BLaER1 (cell line): ENCODE measurements at regions not wholly inside any gene's neighbourhood (a gene's known extent, or its start where the extent isn't known, plus 50 kb on each side); places are given as distances from the start of the nearest gene placed in this dataset.

Experiments used
- H3K27ac ChIP-seq: shearing (Covaris generic); formaldehyde crosslinking; 2 replicates; pipeline ENCODE4 v1.8.1; 2022
- H3K27me3 ChIP-seq: shearing (Covaris generic); formaldehyde crosslinking; 2 replicates; pipeline ENCODE4 v1.8.1; 2022
- H3K36me3 ChIP-seq: shearing (Covaris generic); formaldehyde crosslinking; 2 replicates; pipeline ENCODE4 v1.8.1; 2022
- H3K4me1 ChIP-seq: shearing (Covaris generic); formaldehyde crosslinking; 2 replicates; pipeline ENCODE4 v1.8.1; 2022
- H3K4me2 ChIP-seq: shearing (Covaris generic); formaldehyde crosslinking; 2 replicates; pipeline ENCODE4 v1.8.1; 2022
- H3K4me3 ChIP-seq: shearing (Covaris generic); formaldehyde crosslinking; 2 replicates; pipeline ENCODE4 v1.8.1; 2022
- H3K9ac ChIP-seq: shearing (Covaris generic); formaldehyde crosslinking; 2 replicates; pipeline ENCODE4 v1.8.1; 2022
- H3K9me3 ChIP-seq: shearing (Covaris generic); formaldehyde crosslinking; 2 replicates; pipeline ENCODE4 v1.8.1; 2022
- H4K20me1 ChIP-seq: shearing (Covaris generic); formaldehyde crosslinking; 2 replicates; pipeline ENCODE4 v1.8.1; 2022
- Cebpa-rat ChIP-seq: shearing (Covaris generic); IDR thresholded peaks from 2 replicates; pipeline ENCODE4 v1.8.1; 2022

DNA sequence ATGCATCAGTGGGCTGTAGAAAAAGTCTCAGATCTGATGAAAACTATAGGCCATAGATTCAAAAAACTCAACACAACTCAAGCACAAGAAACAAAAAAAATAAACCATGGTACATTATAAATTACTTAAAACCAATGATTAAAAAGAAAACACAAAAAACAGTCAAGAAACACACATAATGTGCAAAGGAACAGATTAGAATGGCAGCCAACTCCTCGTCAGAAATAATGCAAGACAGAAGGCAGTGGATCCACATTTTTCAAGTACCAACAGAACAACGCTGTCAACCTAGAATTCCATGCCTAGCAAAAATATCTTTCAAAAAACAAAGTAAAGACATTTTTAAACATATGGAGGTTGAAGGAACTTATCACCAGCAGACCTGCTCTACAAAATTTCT is 69.7 kb downstream of the PSMB1 start:
- H3K4me3 ChIP-seq, result no peak overlapping the region
- H3K27ac ChIP-seq, result no peak overlapping the region
- H3K27me3 ChIP-seq, result no peaks in the 10 kb centered on the region
- no peaks in the 10 kb centered on the region for H3K4me1 ChIP-seq
- no peaks in the 10 kb centered on the region for H4K20me1 ChIP-seq
- no peaks in the 10 kb centered on the region for H3K9me3 ChIP-seq
- TF ChIP-seq Cebpa-rat, result no peak
- H3K4me2 ChIP-seq, result no peak overlapping the region
- no peaks in the 10 kb centered on the region for H3K36me3 ChIP-seq
- H3K9ac ChIP-seq, result no peak overlapping the region

DNA sequence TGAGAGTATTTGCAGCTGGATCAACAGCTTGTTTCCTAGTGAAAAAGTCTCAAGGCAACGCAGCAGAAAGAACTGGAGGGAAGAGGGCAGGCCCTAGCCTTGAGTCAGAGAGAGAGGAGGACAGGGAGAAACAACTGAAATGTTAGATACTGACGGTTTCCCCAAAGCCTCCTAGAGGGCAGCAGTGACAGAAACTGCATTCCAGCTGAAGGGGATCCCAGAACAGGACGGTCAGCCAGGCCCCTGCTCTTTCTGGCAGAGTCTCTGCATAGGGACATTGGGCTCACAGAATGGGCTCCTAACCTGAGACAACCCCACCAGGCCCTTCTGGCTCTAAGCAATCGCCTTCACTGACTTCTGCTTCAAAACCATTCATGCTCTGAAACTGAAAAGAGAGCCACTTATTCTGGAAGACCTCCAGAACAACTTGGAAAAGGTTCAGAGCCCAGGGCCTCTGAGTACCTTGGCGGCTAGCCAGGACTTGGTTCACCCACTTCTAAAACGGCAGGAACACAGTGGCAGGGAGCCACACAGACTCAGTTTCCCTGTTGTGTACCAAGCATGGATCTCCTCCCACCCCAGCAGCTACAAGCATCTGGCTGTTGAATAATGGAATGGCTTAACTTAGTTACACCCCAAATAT is 72.9 kb downstream of the PSMB1 start:
- Histone ChIP-seq H3K27me3 (no peaks in the 10 kb centered on the region), H3K36me3 (no peaks in the 10 kb centered on the region), H3K9ac (no peak overlapping the region), H3K9me3 (no peaks in the 10 kb centered on the region), H3K4me2 (no peak overlapping the region), H3K27ac (no peak overlapping the region), H4K20me1 (no peaks in the 10 kb centered on the region), H3K4me3 (no peak overlapping the region), H3K4me1 (no peaks in the 10 kb centered on the region)
- no peak for TF ChIP-seq Cebpa-rat

- Histone ChIP-seq H3K4me3 (no peak overlapping the region), H3K27ac (no peak overlapping the region), H3K4me1 (no peaks in the 10 kb centered on the region), H3K4me2 (no peak overlapping the region), H3K9me3 (no peaks in the 10 kb centered on the region), H4K20me1 (no peaks in the 10 kb centered on the region), H3K27me3 (no peaks in the 10 kb centered on the region), H3K9ac (no peak overlapping the region), H3K36me3 (no peaks in the 10 kb centered on the region)
- no peak for TF ChIP-seq Cebpa-rat
Observed at GRCh38 chr6:170476360-170476759, 76.7 kb downstream of the PSMB1 start.

DNA sequence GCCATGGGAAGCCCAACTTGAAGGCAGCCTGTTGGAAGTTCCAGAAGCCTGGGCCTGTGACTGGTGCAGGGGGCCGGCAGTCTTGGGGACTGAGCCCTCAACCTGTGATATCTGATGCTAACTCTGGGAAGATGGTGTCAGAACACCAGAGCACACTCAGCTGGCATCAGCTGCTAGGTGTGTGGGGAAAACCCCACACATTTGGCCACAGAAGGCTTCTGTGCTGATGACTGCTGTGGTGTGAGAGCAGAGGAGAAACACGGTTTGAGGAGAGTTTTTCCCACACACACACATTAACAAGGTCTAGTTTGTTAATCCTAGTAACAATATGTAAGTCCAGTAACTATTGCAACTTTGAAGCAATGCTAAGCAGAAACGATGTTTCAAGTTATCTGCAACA is 78.0 kb downstream of the PSMB1 start:
- Histone ChIP-seq H3K9me3 (no peaks in the 10 kb centered on the region; the same call in 1 of the 2 replicates), H3K9ac (no peak overlapping the region), H3K4me1 (no peaks in the 10 kb centered on the region), H3K27me3 (no peaks in the 10 kb centered on the region), H3K4me3 (no peak overlapping the region), H3K4me2 (no peak overlapping the region), H3K27ac (no peak overlapping the region), H4K20me1 (no peaks in the 10 kb centered on the region), H3K36me3 (no peaks in the 10 kb centered on the region)
- no peak for TF ChIP-seq Cebpa-rat

DNA sequence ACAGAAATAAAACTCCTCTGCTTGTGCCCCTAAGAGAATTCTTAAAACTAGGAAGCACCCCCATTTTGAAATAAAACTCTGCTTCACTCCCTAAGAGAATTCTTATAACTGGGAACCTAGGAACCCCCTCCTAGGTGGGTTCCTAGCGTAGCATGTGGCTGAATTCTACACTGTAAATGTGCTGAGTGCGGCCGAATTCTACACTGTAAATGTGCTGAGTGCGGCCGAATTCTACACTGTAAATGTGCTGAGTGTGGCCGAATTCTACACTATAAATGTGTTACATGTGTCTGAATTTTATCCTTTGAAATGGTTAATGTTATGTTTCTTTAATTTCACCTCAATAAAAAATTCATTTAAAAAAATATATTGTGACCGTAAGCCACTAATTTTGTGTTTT is 79.3 kb downstream of the PSMB1 start:
- H3K36me3 ChIP-seq, result no peaks in the 10 kb centered on the region
- no peak overlapping the region for H3K9ac ChIP-seq
- H3K27ac ChIP-seq, result no peak overlapping the region
- H3K9me3 ChIP-seq, result peaks cover 4% of the 10 kb centered on the region
- no peak for TF ChIP-seq Cebpa-rat
- H3K4me1 ChIP-seq, result no peaks in the 10 kb centered on the region
- no peaks in the 10 kb centered on the region for H4K20me1 ChIP-seq
- H3K4me2 ChIP-seq, result no peak overlapping the region
- no peaks in the 10 kb centered on the region for H3K27me3 ChIP-seq
- H3K4me3 ChIP-seq, result no peak overlapping the region

DNA sequence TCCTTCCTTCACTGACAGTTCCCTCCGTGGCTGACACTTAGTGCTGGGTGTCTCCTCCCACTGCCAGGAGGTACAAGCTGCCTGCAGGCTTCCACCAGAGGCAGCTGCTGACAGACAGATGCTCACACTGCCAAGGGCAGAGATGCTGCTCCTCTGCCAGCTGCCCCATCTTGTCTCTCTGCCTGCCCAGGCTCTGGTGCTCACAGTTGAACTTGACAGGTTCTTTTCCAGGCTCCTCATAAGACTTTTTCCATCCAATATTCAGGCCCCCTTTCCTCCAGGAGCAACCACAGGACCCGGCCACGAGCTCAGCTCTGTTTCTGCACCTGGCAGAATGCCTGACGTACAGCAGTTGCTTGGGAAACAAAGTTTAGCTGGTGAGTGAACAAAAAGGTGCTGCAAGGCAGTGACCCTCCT is 79.8 kb downstream of the PSMB1 start:
- Histone ChIP-seq H3K4me1 (no peaks in the 10 kb centered on the region), H3K27me3 (no peaks in the 10 kb centered on the region), H3K4me2 (no peak overlapping the region), H3K9me3 (peaks cover 8% of the 10 kb centered on the region), H3K4me3 (no peak overlapping the region), H3K36me3 (no peaks in the 10 kb centered on the region), H3K9ac (no peak overlapping the region), H3K27ac (no peak overlapping the region), H4K20me1 (no peaks in the 10 kb centered on the region)
- TF ChIP-seq Cebpa-rat, result no peak

DNA sequence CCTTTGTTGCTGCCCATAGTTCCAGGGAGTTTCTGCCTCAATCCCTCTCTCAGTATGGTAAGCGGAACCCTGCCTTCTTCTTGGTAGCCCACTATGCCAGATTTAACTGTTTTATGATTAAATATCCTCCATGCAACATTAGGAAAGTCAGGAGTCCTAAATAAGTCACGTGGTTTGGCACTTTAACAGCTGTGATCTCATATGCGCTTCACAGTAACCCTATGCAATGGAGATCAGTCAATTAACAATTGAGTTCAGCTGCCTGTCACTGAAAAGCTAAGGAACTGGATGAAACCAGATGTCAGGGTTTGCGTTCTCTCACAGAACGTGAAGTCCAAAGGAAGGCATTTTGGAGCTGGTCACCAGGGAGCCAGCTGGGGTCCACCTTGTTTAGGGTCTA is 81.6 kb downstream of the PSMB1 start:
- no peak overlapping the region for H3K4me2 ChIP-seq
- TF ChIP-seq Cebpa-rat, result no peak

DNA sequence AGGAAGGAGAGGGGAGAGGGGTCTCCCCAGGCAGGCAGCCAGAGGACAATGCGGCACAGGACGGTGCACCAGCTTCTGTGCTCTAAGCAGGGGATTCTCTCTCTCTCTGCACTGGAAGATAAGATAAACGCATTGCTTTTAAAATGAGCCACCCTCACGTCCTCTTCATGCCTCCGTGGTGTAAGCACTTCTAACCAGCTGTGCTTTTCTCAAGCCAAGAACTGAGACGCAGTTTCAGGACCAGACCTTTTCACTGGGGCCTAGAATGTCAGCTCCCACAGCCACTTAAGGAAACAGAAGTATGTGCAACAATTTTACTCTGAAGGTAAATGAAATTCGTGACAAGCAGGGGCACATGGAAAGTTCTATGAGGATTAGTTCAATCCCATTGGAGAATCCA is 82.4 kb downstream of the PSMB1 start:
- TF ChIP-seq Cebpa-rat, result no peak
- Histone ChIP-seq H3K27ac (no peak overlapping the region), H3K27me3 (no peaks in the 10 kb centered on the region), H3K9ac (no peak overlapping the region), H3K4me1 (no peaks in the 10 kb centered on the region), H3K4me3 (no peak overlapping the region), H4K20me1 (no peaks in the 10 kb centered on the region), H3K4me2 (no peak overlapping the region), H3K9me3 (peaks cover 28% of the 10 kb centered on the region), H3K36me3 (no peaks in the 10 kb centered on the region)

More for the DNA sequence above, 81.6 kb downstream of the PSMB1 start:
- H3K36me3 ChIP-seq, result no peaks in the 10 kb centered on the region
- H3K9me3 ChIP-seq, result peaks cover 23% of the 10 kb centered on the region
- no peaks in the 10 kb centered on the region for H3K4me1 ChIP-seq
- no peaks in the 10 kb centered on the region for H3K27me3 ChIP-seq
- no peak overlapping the region for H3K4me3 ChIP-seq
- no peaks in the 10 kb centered on the region for H4K20me1 ChIP-seq
- H3K9ac ChIP-seq, result no peak overlapping the region
- H3K27ac ChIP-seq, result no peak overlapping the region

DNA sequence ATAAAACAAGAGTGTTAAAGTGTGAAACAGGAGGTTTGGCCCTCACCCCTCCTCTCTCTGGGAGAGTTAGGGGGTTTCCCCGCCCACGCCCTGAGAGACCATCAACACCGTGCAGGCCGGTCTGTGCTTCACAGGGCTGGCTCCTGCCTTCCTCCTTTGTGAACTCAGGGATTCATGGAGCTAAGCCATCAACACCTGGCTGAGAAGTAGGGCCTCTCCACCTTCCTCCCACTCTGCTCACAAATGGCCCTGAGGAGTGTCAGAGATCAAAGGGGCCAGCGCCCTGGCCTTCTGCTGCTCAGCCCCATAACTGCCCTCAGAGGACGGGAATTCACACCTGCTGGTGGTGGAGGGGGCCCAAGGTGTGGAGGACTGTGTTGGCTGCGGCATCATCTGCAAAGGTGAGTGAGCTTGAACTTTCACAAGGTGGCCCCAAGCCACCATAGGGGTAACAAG is 88.6 kb downstream of the PSMB1 start:
- Histone ChIP-seq H4K20me1 (no peaks in the 10 kb centered on the region), H3K4me2 (no peak overlapping the region), H3K4me3 (no peak overlapping the region), H3K27ac (no peak overlapping the region), H3K9ac (no peak overlapping the region), H3K36me3 (no peaks in the 10 kb centered on the region), H3K9me3 (peaks cover 36% of the 10 kb centered on the region), H3K4me1 (peaks cover 10% of the 10 kb centered on the region; the same call in 1 of the 2 replicates), H3K27me3 (no peaks in the 10 kb centered on the region)
- no peak for TF ChIP-seq Cebpa-rat

DNA sequence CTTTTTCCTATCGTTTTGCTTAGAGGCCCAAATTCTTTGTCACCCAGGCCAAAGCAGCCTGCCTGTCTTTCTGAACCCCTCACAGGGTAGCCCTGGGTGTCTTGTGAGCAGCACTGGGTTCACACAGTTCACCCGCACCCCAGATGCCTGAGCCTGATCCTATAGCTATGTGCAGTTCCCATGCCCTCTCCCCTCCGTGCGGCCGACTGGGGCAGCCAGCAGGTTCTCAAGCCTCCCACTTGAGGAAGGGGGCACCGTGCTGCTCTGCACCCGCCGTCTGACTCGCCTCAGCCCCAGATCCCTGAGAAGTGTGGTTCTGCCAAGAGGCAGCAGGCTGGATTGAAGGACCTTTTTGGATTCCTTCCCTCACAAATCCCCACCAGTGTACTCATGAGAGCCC is 89.0 kb downstream of the PSMB1 start:
- no peaks in the 10 kb centered on the region for H3K27me3 ChIP-seq
- no peak overlapping the region for H3K27ac ChIP-seq
- no peak overlapping the region for H3K4me3 ChIP-seq
- TF ChIP-seq Cebpa-rat, result no peak
- no peaks in the 10 kb centered on the region for H4K20me1 ChIP-seq
- H3K9ac ChIP-seq, result no peak overlapping the region
- H3K36me3 ChIP-seq, result no peaks in the 10 kb centered on the region
- H3K9me3 ChIP-seq, result peaks cover 35% of the 10 kb centered on the region
- no peak overlapping the region for H3K4me2 ChIP-seq
- H3K4me1 ChIP-seq, result peaks cover 12% of the 10 kb centered on the region; the same call in 1 of the 2 replicates
